ENCODE measurements at regions not wholly inside any gene's neighbourhood (a gene's known extent, or its start where the extent isn't known, plus 50 kb on each side); places are given as distances from the start of the nearest gene placed in this dataset.

GRCh38 chr11:70861559-70861958 lies 390.8 kb downstream of the SHANK2 start:
- WGBS, 2 donors: 76 to 82% methylated on average over 2 of the region's 2 CpGs
- Histone ChIP-seq H3K27ac (ENCODE audit: low read depth in 1 of 2, low read length in 1 of 2) (no peak overlapping the region), H3K4me3 (no peak overlapping the region), H3K36me3 (ENCODE audit: control insufficient read depth in 4 of 4, insufficient read depth in 4 of 4, low read length in 4 of 4) (peaks cover 0 to 1% (median 0%) of the 10 kb centered on the region in 4 donors), H3K9ac (ENCODE audit: insufficient read depth in 1 of 2, low read length in 2 of 2) (no peak overlapping the region), H3K27me3 (ENCODE audit: control insufficient read depth in 3 of 3, insufficient read depth in 3 of 3, low read length in 2 of 3) (no peaks in the 10 kb centered on the region), H3K4me1 (ENCODE audit: control insufficient read depth in 5 of 5, insufficient read depth in 5 of 5, low read length in 5 of 5) (no peaks in the 10 kb centered on the region), H3K9me3 (ENCODE audit: control insufficient read depth in 4 of 4, insufficient read depth in 3 of 4, low read length in 3 of 4) (no peaks in the 10 kb centered on the region)
- no peak for TF ChIP-seq CTCF (IDR thresholded peaks at IDR 0.05; ENCODE audit: control extremely low read depth, extremely low read depth)
- no peak for ATAC-seq (ENCODE audit: insufficient read depth, low FRiP score)
- DNase-seq: no peak

GRCh38 chr11:70862093-70862492 lies 390.3 kb downstream of the SHANK2 start:
- Histone ChIP-seq H3K4me1 (ENCODE audit: control insufficient read depth in 5 of 5, insufficient read depth in 5 of 5, low read length in 5 of 5) (no peaks in the 10 kb centered on the region), H3K36me3 (ENCODE audit: control insufficient read depth in 4 of 4, insufficient read depth in 4 of 4, low read length in 4 of 4) (peaks cover 0 to 1% (median 0%) of the 10 kb centered on the region in 4 donors), H3K4me3 (no peak overlapping the region), H3K9me3 (ENCODE audit: control insufficient read depth in 4 of 4, insufficient read depth in 3 of 4, low read length in 3 of 4) (no peaks in the 10 kb centered on the region), H3K27ac (ENCODE audit: low read depth in 1 of 2, low read length in 1 of 2) (no peak overlapping the region), H3K9ac (ENCODE audit: insufficient read depth in 1 of 2, low read length in 2 of 2) (no peak overlapping the region), H3K27me3 (ENCODE audit: control insufficient read depth in 3 of 3, insufficient read depth in 3 of 3, low read length in 2 of 3) (no peaks in the 10 kb centered on the region)
- ATAC-seq (ENCODE audit: insufficient read depth, low FRiP score): no peak
- WGBS, 2 donors: 84 to 85% methylated on average over 6 of the region's 6 CpGs
- TF ChIP-seq CTCF (IDR thresholded peaks at IDR 0.05; ENCODE audit: control extremely low read depth, extremely low read depth): no peak
- no peak for DNase-seq

GRCh38 chr11:70863186-70863585 lies 389.2 kb downstream of the SHANK2 start:
- no peak overlapping the region for H3K9ac ChIP-seq (ENCODE audit: insufficient read depth in 1 of 2, low read length in 2 of 2)
- no peak for DNase-seq
- peaks cover 0 to 1% (median 0%) of the 10 kb centered on the region in 4 donors for H3K36me3 ChIP-seq (ENCODE audit: control insufficient read depth in 4 of 4, insufficient read depth in 4 of 4, low read length in 4 of 4)
- 93 to 94% methylated on average over 9 of the region's 9 CpGs for WGBS, 2 donors
- no peak overlapping the region for H3K4me3 ChIP-seq
- ATAC-seq (ENCODE audit: insufficient read depth, low FRiP score): no peak
- H3K27me3 ChIP-seq (ENCODE audit: control insufficient read depth in 3 of 3, insufficient read depth in 3 of 3, low read length in 2 of 3): no peaks in the 10 kb centered on the region
- H3K9me3 ChIP-seq (ENCODE audit: control insufficient read depth in 4 of 4, insufficient read depth in 3 of 4, low read length in 3 of 4): no peaks in the 10 kb centered on the region
- no peak for TF ChIP-seq CTCF (IDR thresholded peaks at IDR 0.05; ENCODE audit: control extremely low read depth, extremely low read depth)
- H3K27ac ChIP-seq (ENCODE audit: low read depth in 1 of 2, low read length in 1 of 2): no peak overlapping the region
- H3K4me1 ChIP-seq (ENCODE audit: control insufficient read depth in 5 of 5, insufficient read depth in 5 of 5, low read length in 5 of 5): no peaks in the 10 kb centered on the region

GRCh38 chr11:70863993-70864392 lies 388.4 kb downstream of the SHANK2 start:
- ATAC-seq (ENCODE audit: insufficient read depth, low FRiP score) (no peak), DNase-seq (no peak)
- no peaks in the 10 kb centered on the region for H3K27me3 ChIP-seq (ENCODE audit: control insufficient read depth in 3 of 3, insufficient read depth in 3 of 3, low read length in 2 of 3)
- no peak overlapping the region for H3K4me3 ChIP-seq
- TF ChIP-seq CTCF (IDR thresholded peaks at IDR 0.05; ENCODE audit: control extremely low read depth, extremely low read depth): no peak
- WGBS, 2 donors: 81 to 82% methylated on average over 4 of the region's 4 CpGs
- H3K4me1 ChIP-seq (ENCODE audit: control insufficient read depth in 5 of 5, insufficient read depth in 5 of 5, low read length in 5 of 5): no peaks in the 10 kb centered on the region
- H3K36me3 ChIP-seq (ENCODE audit: control insufficient read depth in 4 of 4, insufficient read depth in 4 of 4, low read length in 4 of 4): peaks cover 0 to 1% (median 0%) of the 10 kb centered on the region in 4 donors
- no peaks in the 10 kb centered on the region for H3K9me3 ChIP-seq (ENCODE audit: control insufficient read depth in 4 of 4, insufficient read depth in 3 of 4, low read length in 3 of 4)
- no peak overlapping the region for H3K9ac ChIP-seq (ENCODE audit: insufficient read depth in 1 of 2, low read length in 2 of 2)
- H3K27ac ChIP-seq (ENCODE audit: low read depth in 1 of 2, low read length in 1 of 2): no peak overlapping the region

Data from lung (tissue), 11 donors.